H1 (cell line): ENCODE measurements at regions not wholly inside any gene's neighbourhood (a gene's known extent, or its start where the extent isn't known, plus 50 kb on each side); places are given as distances from the start of the nearest gene placed in this dataset.

ENCODE experiments used
- CTCF ChIA-PET: fragments of 300-600 bp; sonication (Branson Sonifier 250); formaldehyde crosslinking; loops from one replicate; lab custom pipeline; 2021; ENCODE audit not compliant: partially characterized antibody; lab: Charles Lee
- POLR2A ChIA-PET: fragments of 300-600 bp; sonication (Branson Sonifier 250); formaldehyde crosslinking; loops from one replicate; lab custom pipeline; 2021; ENCODE audit warnings: inconsistent platforms; ENCODE audit not compliant: partially characterized antibody; lab: Charles Lee
- DNase-seq, 2 experiments: peaks; one replicate each; pipeline versions ENCODE4 v3.0.0 to v3.0.0-alpha.2; 2010 to 2022; ENCODE audit warnings: low spot score in 2 of 2, low read depth in 1 of 2, mixed read lengths in 1 of 2
- FAIRE-seq: peaks from 2 replicates; lab custom pipeline; 2011; peaks lifted over from hg19 to GRCh38; lab: Jason Lieb, UNC
- H2AFZ ChIP-seq: 2 replicates; pipeline ENCODE4 v1.8.1; 2012; ENCODE audit warnings: low read length, inconsistent platforms
- H2AK5ac ChIP-seq: 2 replicates; pipeline ENCODE4 v1.6.1; 2013; ENCODE audit warnings: low read depth, low read length
- H2BK120ac ChIP-seq: replicated peaks from 2 replicates; pipeline ENCODE3; 2013; ENCODE audit warnings: low read depth, low read length, inconsistent platforms
- H2BK12ac ChIP-seq: 2 replicates; pipeline ENCODE4 v1.6.1; 2013; ENCODE audit warnings: low read depth, low read length
- H2BK15ac ChIP-seq: 2 replicates; pipeline ENCODE4 v1.6.1; 2013; ENCODE audit warnings: low read length
- H2BK20ac ChIP-seq: 2 replicates; pipeline ENCODE4 v1.6.1; 2013; ENCODE audit warnings: low read length
- H2BK5ac ChIP-seq: 2 replicates; pipeline ENCODE4 v1.6.1; 2013; ENCODE audit warnings: low read depth, low read length
- H3K14ac ChIP-seq: 2 replicates; pipeline ENCODE4 v1.6.1; 2013; ENCODE audit warnings: inconsistent platforms; ENCODE audit not compliant: insufficient read length
- H3K18ac ChIP-seq: 2 replicates; pipeline ENCODE4 v1.6.1; 2013; ENCODE audit warnings: low read length; ENCODE audit errors: extremely low read depth
- H3K23ac ChIP-seq: 2 replicates; pipeline ENCODE4 v1.6.1; 2013; ENCODE audit warnings: inconsistent platforms; ENCODE audit not compliant: insufficient read length
- H3K23me2 ChIP-seq: 2 replicates; pipeline ENCODE4 v1.6.1; 2013; ENCODE audit warnings: low read depth, low read length
- H3K27ac ChIP-seq: 2 replicates; pipeline ENCODE4 v1.6.1; 2011; ENCODE audit warnings: low read depth, low read length, inconsistent platforms
- H3K27me3 ChIP-seq, 4 experiments: replicated peaks in 1 of 4; 1 replicate in 1 of 4; 2 replicates in 3 of 4; pipeline versions ENCODE4 v1.6.1 to v1.8.1; 2011 to 2013; ENCODE audit warnings: low read length in 3 of 4, mild to moderate bottlenecking in 3 of 4, inconsistent platforms in 2 of 4, mixed read lengths in 2 of 4, moderate library complexity in 1 of 4; ENCODE audit not compliant: control insufficient read depth in 3 of 4, insufficient read depth in 3 of 4; ENCODE audit errors: extremely low read depth in 1 of 4
- H3K36me3 ChIP-seq, 4 experiments: 2 replicates each; pipeline versions ENCODE4 v1.6.1 to v1.8.1; 2011 to 2013; ENCODE audit warnings: mild to moderate bottlenecking in 4 of 4, low read length in 3 of 4, moderate library complexity in 2 of 4, control low read depth in 1 of 4, inconsistent platforms in 1 of 4; ENCODE audit not compliant: insufficient read depth in 4 of 4, control insufficient read depth in 2 of 4
- H3K4ac ChIP-seq: replicated peaks from 2 replicates; pipeline ENCODE3; 2013; ENCODE audit warnings: low read length, low read depth, mixed read lengths, inconsistent platforms; ENCODE audit not compliant: insufficient read length
- H3K4me1 ChIP-seq, 4 experiments: replicated peaks in 1 of 4; 1 replicate in 1 of 4; 2 replicates in 3 of 4; pipeline versions ENCODE4 v1.6.1 to v1.8.1; 2011 to 2013; ENCODE audit warnings: low read length in 3 of 4, inconsistent platforms in 2 of 4, mixed read lengths in 1 of 4; ENCODE audit not compliant: insufficient read depth in 4 of 4, control insufficient read depth in 3 of 4
- H3K4me2 ChIP-seq, 2 experiments: 2 replicates each; pipeline versions ENCODE4 v1.6.1 to v1.8.1; 2011 to 2013; ENCODE audit warnings: low read depth in 2 of 2, low read length in 2 of 2, control low read depth in 1 of 2, inconsistent platforms in 1 of 2, mild to moderate bottlenecking in 1 of 2; ENCODE audit not compliant: insufficient read depth in 1 of 2
- H3K4me3 ChIP-seq, 4 experiments: fragments of 200-600, 300-600 bp in 1 of 4; sonication (generic), shearing (Covaris generic), sonication (Bioruptor Twin) in 1 of 4; 2 replicates each; pipeline versions ENCODE4 v1.5.1 to v1.8.1; 2011 to 2016; ENCODE audit warnings: low read length in 4 of 4, low read depth in 3 of 4, control low read depth in 2 of 4, inconsistent platforms in 2 of 4, mild to moderate bottlenecking in 2 of 4, mixed read lengths in 1 of 4, moderate library complexity in 1 of 4; ENCODE audit not compliant: insufficient read depth in 2 of 4; ENCODE audit errors: extremely low read depth in 1 of 4
- H3K56ac ChIP-seq: replicated peaks from 2 replicates; pipeline ENCODE3; 2013; ENCODE audit warnings: low read depth, mild to moderate bottlenecking, mixed read lengths, low read length, inconsistent platforms; ENCODE audit not compliant: insufficient read length
- H3K79me1 ChIP-seq: 2 replicates; pipeline ENCODE4 v1.6.1; 2013; ENCODE audit warnings: low read depth, low read length, control low read depth
- H3K79me2 ChIP-seq, 2 experiments: 2 replicates each; pipeline versions ENCODE4 v1.6.1 to v1.8.1; 2012 to 2013; ENCODE audit warnings: low read length in 2 of 2, mild to moderate bottlenecking in 2 of 2, inconsistent platforms in 1 of 2; ENCODE audit not compliant: insufficient read depth in 2 of 2, control insufficient read depth in 1 of 2
- H3K9ac ChIP-seq, 4 experiments: replicated peaks in 1 of 4; 1 replicate in 1 of 4; 2 replicates in 3 of 4; pipeline versions ENCODE4 v1.6.1 to v1.8.1; 2011 to 2013; ENCODE audit warnings: low read depth in 3 of 4, low read length in 3 of 4, control low read depth in 2 of 4, mild to moderate bottlenecking in 2 of 4, moderate library complexity in 2 of 4, inconsistent platforms in 1 of 4; ENCODE audit errors: extremely low read depth in 1 of 4
- H3K9me3 ChIP-seq, 2 experiments: 2 replicates each; pipeline versions ENCODE4 v1.6.1 to v1.8.1; 2012 to 2013; ENCODE audit warnings: mild to moderate bottlenecking in 2 of 2, moderate library complexity in 2 of 2, control low read depth in 1 of 2, inconsistent platforms in 1 of 2, low read depth in 1 of 2, low read length in 1 of 2, mixed read lengths in 1 of 2; ENCODE audit not compliant: insufficient read depth in 2 of 2
- H4K20me1 ChIP-seq, 2 experiments: replicated peaks in 1 of 2; 2 replicates each; pipeline versions ENCODE3 to v1.8.1; 2011 to 2013; ENCODE audit warnings: inconsistent platforms in 2 of 2, low read length in 2 of 2, mild to moderate bottlenecking in 1 of 2; ENCODE audit not compliant: insufficient read depth in 2 of 2, control insufficient read depth in 1 of 2
- H4K5ac ChIP-seq: 2 replicates; pipeline ENCODE4 v1.6.1; 2013; ENCODE audit warnings: low read length, low read depth, mixed read lengths, inconsistent platforms; ENCODE audit not compliant: insufficient read length
- H4K8ac ChIP-seq: 2 replicates; pipeline ENCODE4 v1.8.0; 2013; ENCODE audit warnings: mild to moderate bottlenecking, moderate library complexity, low read length, inconsistent platforms; ENCODE audit not compliant: insufficient read depth; ENCODE audit errors: extremely low read depth
- H4K91ac ChIP-seq: replicated peaks from 2 replicates; pipeline ENCODE3; 2013; ENCODE audit warnings: low read length, mixed read lengths, inconsistent platforms; ENCODE audit not compliant: insufficient read length
- BACH1 ChIP-seq: IDR thresholded peaks from 2 replicates; pipeline ENCODE4 v1.6.1; 2012; ENCODE audit warnings: low read length, improper control_type of control experiment
- EGR1 ChIP-seq: IDR thresholded peaks from 2 replicates; pipeline ENCODE4 v1.6.1; 2011; ENCODE audit warnings: low read depth, low read length, borderline replicate concordance
- SIN3A ChIP-seq, 2 experiments: IDR thresholded peaks in 1 of 2; conservative IDR thresholded peaks in 1 of 2; 2 replicates each; pipeline ENCODE4 v1.6.1; 2011 to 2012; ENCODE audit warnings: low read length in 2 of 2, improper control_type of control experiment in 1 of 2, low read depth in 1 of 2, mild to moderate bottlenecking in 1 of 2
- TBP ChIP-seq: IDR thresholded peaks from 2 replicates; pipeline ENCODE4 v1.6.1; 2011; ENCODE audit warnings: low read depth, low read length, improper control_type of control experiment
- WGBS, 2 experiments: shearing (Covaris generic) in 1 of 2; methylation state at CpG; one replicate each; pipeline versions ENCODE4 v1.1.6 to v1.1.7; 2013 to 2015; ENCODE audit warnings: low lambda C conversion rate in 2 of 2, mixed read lengths in 2 of 2, inconsistent platforms in 1 of 2, low coverage in 1 of 2, missing lambda C conversion rate in 1 of 2; ENCODE audit not compliant: insufficient replicate concordance in 2 of 2, insufficient coverage in 1 of 2, insufficient read length in 1 of 2; ENCODE audit errors: extremely low coverage in 1 of 2, missing lambda C conversion rate in 1 of 2; 5-methylcytosine and 5-hydroxymethylcytosine counted together

GRCh38 chr3:147256739-147257138, 149.6 kb downstream of the ZIC4 start:
- no peak overlapping the region for H2BK20ac ChIP-seq
- POLR2A ChIA-PET = no interaction called here

More at GRCh38 chr3:147256739-147257138, 149.6 kb downstream of the ZIC4 start:
- Histone ChIP-seq H4K5ac (no peak overlapping the region), H3K79me2 (no peaks in the 10 kb centered on the region), H2BK15ac (no peak overlapping the region), H3K18ac (no peak overlapping the region), H3K27ac (no peak overlapping the region), H3K36me3 (no peaks in the 10 kb centered on the region), H2BK5ac (no peak overlapping the region), H3K79me1 (no peaks in the 10 kb centered on the region), H3K56ac (no peak overlapping the region), H3K4me3 (no peak overlapping the region), H3K9ac (no peak overlapping the region), H3K4me1 (no peaks in the 10 kb centered on the region), H4K91ac (no peak overlapping the region), H2AK5ac (no peak overlapping the region), H3K4me2 (no peak overlapping the region), H4K20me1 (no peaks in the 10 kb centered on the region), H2BK12ac (no peak overlapping the region), H2BK120ac (no peak overlapping the region), H2AFZ (no peak overlapping the region), H3K23me2 (no peaks in the 10 kb centered on the region), H3K23ac (no peak overlapping the region), H4K8ac (no peak overlapping the region), H3K4ac (no peak overlapping the region), H3K27me3 (no peaks in the 10 kb centered on the region), H3K9me3 (no peaks in the 10 kb centered on the region), H3K14ac (no peak overlapping the region)
- peak; percentile 7 for FAIRE-seq
- CTCF ChIA-PET = interaction anchor here (0.6 kb wide), 1 partner anchor 54 kb away, joined by 4 read pairs; no protein-coding TSS in a partner anchor
- DNase-seq = no peak
- TF ChIP-seq BACH1 = no peak
- no peak for TF ChIP-seq EGR1
- no peak for TF ChIP-seq TBP
- TF ChIP-seq SIN3A (conservative IDR thresholded peaks at IDR 0.05 in 1 of 2, IDR thresholded peaks at IDR 0.05 in 1 of 2; ENCODE audit: low read depth in 1 of 2, low read length in 2 of 2) = no peak
- 71% methylated on average over 2 of the region's 2 CpGs; no CpG with 5 or more reads in 1 of the 2 experiments for WGBS, 2 experiments
